GM19193 (cell line): ENCODE measurements at regions not wholly inside any gene's neighbourhood (a gene's known extent, or its start where the extent isn't known, plus 50 kb on each side); places are given as distances from the start of the nearest gene placed in this dataset.

Experiments used
- POLR2A ChIP-seq: IDR thresholded peaks from 4 replicates; pipeline ENCODE4 v1.6.1; 2011; ENCODE audit not compliant: insufficient read depth, insufficient read length; ENCODE audit errors: extremely low read depth

- TF ChIP-seq POLR2A: no peak
These were observed 951.3 kb downstream of the TSN start for GRCh38 chr2:122706757-122707223.

GRCh38 chr2:122707224-122707824, 951.9 kb downstream of the TSN start:
- TF ChIP-seq POLR2A: peak; percentile 19

- TF ChIP-seq POLR2A: no peak
These were observed 954.6 kb downstream of the TSN start for GRCh38 chr2:122710049-122710448.

GRCh38 chr2:122713800-122714199, 958.3 kb downstream of the TSN start:
- no peak for TF ChIP-seq POLR2A

GRCh38 chr2:122734766-122735424, 979.4 kb downstream of the TSN start:
- TF ChIP-seq POLR2A: no peak

- no peak for TF ChIP-seq POLR2A
These were observed 980.8 kb downstream of the TSN start for GRCh38 chr2:122736279-122736678.

GRCh38 chr2:122737429-122738077, 982.1 kb downstream of the TSN start:
- no peak for TF ChIP-seq POLR2A

GRCh38 chr2:122739732-122740593, 984.5 kb downstream of the TSN start:
- TF ChIP-seq POLR2A: no peak

GRCh38 chr2:122740594-122740948, 985.1 kb downstream of the TSN start:
- TF ChIP-seq POLR2A: no peak

GRCh38 chr2:122741403-122741802, 986.0 kb downstream of the TSN start:
- TF ChIP-seq POLR2A: no peak

GRCh38 chr2:122743021-122743675, 987.7 kb downstream of the TSN start:
- no peak for TF ChIP-seq POLR2A

GRCh38 chr2:122745603-122746002, 990.2 kb downstream of the TSN start:
- no peak for TF ChIP-seq POLR2A

GRCh38 chr2:122747670-122748069, 992.2 kb downstream of the TSN start:
- no peak for TF ChIP-seq POLR2A

- TF ChIP-seq POLR2A: no peak
These were observed 993.1 kb downstream of the TSN start for GRCh38 chr2:122748552-122749011.
